NCI-H2171 (cell line): ENCODE measurements at regions not wholly inside any gene's neighbourhood (a gene's known extent, or its start where the extent isn't known, plus 50 kb on each side); places are given as distances from the start of the nearest gene placed in this dataset.

ENCODE experiments used
- DNase-seq: peaks from one replicate; lab custom pipeline; 2025; lab: John Stamatoyannopoulos, UW

DNA sequence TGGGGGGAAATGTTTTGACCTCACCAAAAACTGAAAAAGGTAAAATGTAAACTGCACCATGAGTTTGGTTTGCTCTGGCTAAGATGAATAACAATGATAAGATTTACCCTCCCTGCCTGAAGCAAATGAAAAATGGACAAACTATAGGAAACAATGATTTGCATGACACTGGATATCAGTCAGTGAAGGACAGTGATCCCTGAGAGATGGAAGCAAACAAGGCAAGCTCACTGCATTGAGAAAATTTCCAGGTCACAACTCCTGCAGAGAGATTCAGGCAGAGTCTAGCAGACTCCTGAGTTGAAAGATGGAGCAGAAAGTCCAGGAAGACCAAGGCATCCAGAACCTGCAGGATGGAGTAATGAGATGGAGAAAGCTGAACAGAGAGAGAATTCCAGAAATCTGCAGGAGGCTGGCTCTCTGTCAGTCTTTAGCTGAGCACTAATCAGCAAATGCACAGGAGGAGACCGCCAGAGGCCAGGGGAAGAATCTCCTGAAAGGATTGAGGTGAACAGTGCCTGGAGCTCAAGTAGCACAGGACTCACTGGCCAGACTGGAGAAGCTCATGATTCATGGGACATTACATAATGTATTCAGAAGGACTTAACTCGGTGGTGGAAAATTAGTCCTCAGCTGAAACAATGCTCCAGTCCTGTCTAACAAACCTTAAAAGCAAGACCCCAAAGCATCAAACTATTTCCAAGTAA, 51.2 kb upstream of the PALS2 start:
- no peak for DNase-seq
